OCI-LY1 (cell line): ENCODE measurements at regions not wholly inside any gene's neighbourhood (a gene's known extent, or its start where the extent isn't known, plus 50 kb on each side); places are given as distances from the start of the nearest gene placed in this dataset.

Source experiments
- H2AFZ ChIP-seq: fragments of 200-600 bp; sonication (generic), shearing (Covaris generic); 2 replicates; pipeline ENCODE4 v1.6.0; 2014; ENCODE audit warnings: antibody characterized with exemption, mild to moderate bottlenecking, low read length
- H3F3A ChIP-seq: fragments of 200-600 bp; sonication (generic), shearing (Covaris generic); 2 replicates; pipeline ENCODE4 v1.6.0; 2014; ENCODE audit warnings: mild to moderate bottlenecking, antibody characterized with exemption, low read length, moderate library complexity; ENCODE audit not compliant: insufficient read depth
- H3K27ac ChIP-seq: fragments of 200-600 bp; sonication (generic); 2 replicates; pipeline ENCODE4 v1.5.1; 2014; ENCODE audit warnings: low read length, mixed run types, mild to moderate bottlenecking, low read depth; ENCODE audit not compliant: poor library complexity, severe bottlenecking
- H3K27me3 ChIP-seq: fragments of 200-600 bp; sonication (generic); 2 replicates; pipeline ENCODE4 v1.6.0; 2014; ENCODE audit warnings: antibody characterized with exemption, mild to moderate bottlenecking, low read length, moderate library complexity; ENCODE audit not compliant: insufficient read depth
- H3K36me3 ChIP-seq: fragments of 200-600 bp; sonication (generic); 2 replicates; pipeline ENCODE4 v1.6.1; 2014; ENCODE audit warnings: mild to moderate bottlenecking, antibody characterized with exemption, low read length, moderate library complexity, mixed read lengths; ENCODE audit not compliant: insufficient read depth
- H3K4me1 ChIP-seq: fragments of 200-600 bp; sonication (generic); 2 replicates; pipeline ENCODE4 v1.5.1; 2014; ENCODE audit warnings: mild to moderate bottlenecking, low read length, moderate library complexity; ENCODE audit not compliant: insufficient read depth, severe bottlenecking
- H3K4me2 ChIP-seq: fragments of 200-600 bp; sonication (generic), shearing (Covaris generic); 2 replicates; pipeline ENCODE4 v1.6.1; 2014; ENCODE audit warnings: low read length
- H3K4me3 ChIP-seq: fragments of 200-600 bp; sonication (generic); 2 replicates; pipeline ENCODE4 v1.5.1; 2014; ENCODE audit warnings: low read length, low read depth, mild to moderate bottlenecking, mixed read lengths; ENCODE audit not compliant: poor library complexity, severe bottlenecking
- H3K79me2 ChIP-seq: fragments of 200-600 bp; shearing (Covaris generic); 2 replicates; pipeline ENCODE4 v1.6.1; 2016; ENCODE audit warnings: mixed run types, low read length, mixed read lengths; ENCODE audit not compliant: insufficient read depth
- H3K9ac ChIP-seq: fragments of 200-600 bp; sonication (generic), shearing (Covaris generic); 2 replicates; pipeline ENCODE4 v1.6.1; 2014; ENCODE audit warnings: mild to moderate bottlenecking, low read length, mixed read lengths
- H3K9me2 ChIP-seq: fragments of 200-600 bp; sonication (generic), shearing (Covaris generic); 2 replicates; pipeline ENCODE4 v1.6.1; 2014; ENCODE audit warnings: low read depth, mild to moderate bottlenecking, low read length, mixed read lengths
- H3K9me3 ChIP-seq: fragments of 200-600 bp; shearing (Covaris generic); 2 replicates; pipeline ENCODE4 v1.6.1; 2014; ENCODE audit warnings: low read length, mixed read lengths
- H4K20me1 ChIP-seq: fragments of 200-600 bp; sonication (generic), shearing (Covaris generic); 2 replicates; pipeline ENCODE4 v1.6.0; 2016; ENCODE audit warnings: mild to moderate bottlenecking, low read length; ENCODE audit not compliant: insufficient read depth
- CTCF ChIP-seq: fragments of 200-600 bp; sonication (generic), shearing (Covaris generic); IDR thresholded peaks from 2 replicates; pipeline ENCODE4 v1.5.1; 2017; ENCODE audit warnings: mild to moderate bottlenecking, antibody characterized with exemption, low read length, moderate library complexity, mixed read lengths
- EZH2 ChIP-seq: fragments of 200-600 bp; sonication (generic), shearing (Covaris generic); IDR thresholded peaks from 2 replicates; pipeline ENCODE4 v1.8.0; 2017; ENCODE audit warnings: borderline replicate concordance, mixed run types, mild to moderate bottlenecking, antibody characterized with exemption, low read length, moderate library complexity, mixed read lengths

GRCh38 chr5:85077581-85077980 lies 692.9 kb upstream of the EDIL3 start:
- Histone ChIP-seq H3K27me3 (no peaks in the 10 kb centered on the region), H3K4me3 (no peak overlapping the region), H3K9ac (no peak overlapping the region), H4K20me1 (no peaks in the 10 kb centered on the region), H3K4me1 (no peaks in the 10 kb centered on the region), H3K4me2 (no peak overlapping the region), H3K9me2 (no peaks in the 10 kb centered on the region), H3F3A (no peaks in the 10 kb centered on the region), H3K9me3 (no peaks in the 10 kb centered on the region), H2AFZ (no peak overlapping the region), H3K36me3 (no peaks in the 10 kb centered on the region), H3K27ac (no peak overlapping the region), H3K79me2 (no peaks in the 10 kb centered on the region)
- TF ChIP-seq EZH2, result no peak
- 0 out of 2 replicates have a peak, but pooled peaks have one; percentile 5 for TF ChIP-seq CTCF

GRCh38 chr5:85096421-85096820 lies 711.7 kb upstream of the EDIL3 start:
- H3K36me3 ChIP-seq, result no peaks in the 10 kb centered on the region
- no peak for TF ChIP-seq CTCF
- no peak for TF ChIP-seq EZH2
- H4K20me1 ChIP-seq, result no peaks in the 10 kb centered on the region
- H3K79me2 ChIP-seq, result no peaks in the 10 kb centered on the region
- H3K27ac ChIP-seq, result no peak overlapping the region
- H3K4me1 ChIP-seq, result no peaks in the 10 kb centered on the region
- H3K9me2 ChIP-seq, result no peaks in the 10 kb centered on the region; the same call in 1 of the 2 replicates
- H3K9ac ChIP-seq, result no peak overlapping the region
- no peak overlapping the region for H3K4me3 ChIP-seq
- H3K9me3 ChIP-seq, result no peaks in the 10 kb centered on the region
- no peak overlapping the region for H3K4me2 ChIP-seq
- H3F3A ChIP-seq, result no peaks in the 10 kb centered on the region
- H3K27me3 ChIP-seq, result no peaks in the 10 kb centered on the region
- H2AFZ ChIP-seq, result no peak overlapping the region

DNA sequence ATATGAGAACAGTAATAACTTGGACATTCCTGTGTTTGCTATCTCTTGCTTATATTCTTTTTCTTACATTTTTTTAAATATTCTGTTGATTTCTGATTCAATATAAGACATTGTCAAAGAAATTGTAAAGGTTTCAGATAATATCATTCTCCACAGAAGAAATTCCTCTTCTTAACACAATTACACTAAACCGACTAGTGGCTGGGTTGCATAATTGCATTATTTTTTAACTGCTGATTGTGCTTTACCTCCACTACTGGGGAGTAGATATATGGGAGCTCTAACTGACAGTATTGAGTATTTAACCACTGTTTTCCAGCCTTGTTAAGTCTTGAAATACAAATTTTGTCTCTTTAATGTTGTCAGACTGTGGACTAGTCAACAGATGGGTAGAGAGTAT lies 723.8 kb upstream of the EDIL3 start:
- no peaks in the 10 kb centered on the region for H3K27me3 ChIP-seq

More for the DNA sequence above, 723.8 kb upstream of the EDIL3 start:
- no peak overlapping the region for H3K4me3 ChIP-seq
- TF ChIP-seq EZH2 (no peak), CTCF (peak; percentile 16; the same call in 1 of the 2 replicates)
- no peaks in the 10 kb centered on the region for H3K36me3 ChIP-seq
- H3K4me1 ChIP-seq, result no peaks in the 10 kb centered on the region
- no peak overlapping the region for H2AFZ ChIP-seq
- H3K27ac ChIP-seq, result no peak overlapping the region
- H3K4me2 ChIP-seq, result no peak overlapping the region
- H3K9me3 ChIP-seq, result no peaks in the 10 kb centered on the region
- H3K9me2 ChIP-seq, result no peaks in the 10 kb centered on the region
- H4K20me1 ChIP-seq, result no peaks in the 10 kb centered on the region
- no peaks in the 10 kb centered on the region for H3F3A ChIP-seq
- H3K79me2 ChIP-seq, result no peaks in the 10 kb centered on the region
- no peak overlapping the region for H3K9ac ChIP-seq
